ENCODE measurements at regions not wholly inside any gene's neighbourhood (a gene's known extent, or its start where the extent isn't known, plus 50 kb on each side); places are given as distances from the start of the nearest gene placed in this dataset.
"Not testable (repeated sequence)": the region's sequence is repeated elsewhere in the genome, so short reads cannot be mapped to it uniquely, and the experiment has no call there.

- no peak for DNase-seq
Observed at GRCh38 chrX:112991801-112992200, 151.2 kb upstream of the AMOT start.

- DNase-seq, result no peak
Observed at GRCh38 chrX:112979879-112980278, 139.2 kb upstream of the AMOT start.

GRCh38 chrX:112968351-112969133 lies 127.9 kb upstream of the AMOT start:
- no peak for DNase-seq

- no peak for DNase-seq
Observed at GRCh38 chrX:112967903-112968302, 127.3 kb upstream of the AMOT start.

GRCh38 chrX:112967341-112967740 lies 126.7 kb upstream of the AMOT start:
- no peak for DNase-seq

GRCh38 chrX:112961981-112962380 lies 121.3 kb upstream of the AMOT start:
- DNase-seq, result no peak

GRCh38 chrX:112947981-112948615 lies 107.5 kb upstream of the AMOT start:
- no peak for DNase-seq

- no peak for DNase-seq
Observed at GRCh38 chrX:112946227-112946626, 105.6 kb upstream of the AMOT start.

- no peak for DNase-seq
Observed at GRCh38 chrX:112945826-112946225, 105.2 kb upstream of the AMOT start.

- no peak for DNase-seq
Observed at GRCh38 chrX:112941209-112941837, 100.7 kb upstream of the AMOT start.

- DNase-seq, result no peak
Observed at GRCh38 chrX:112935029-112935428, 94.4 kb upstream of the AMOT start.

GRCh38 chrX:112931900-112932299 lies 91.3 kb upstream of the AMOT start:
- no peak for DNase-seq

- DNase-seq, result no peak
Observed at GRCh38 chrX:112931478-112931877, 90.8 kb upstream of the AMOT start.

- not testable (repeated sequence) for DNase-seq
Observed at GRCh38 chrX:112923381-112923780, 82.8 kb upstream of the AMOT start.

- no peak for DNase-seq
Observed at GRCh38 chrX:112913807-112914206, 73.2 kb upstream of the AMOT start.

- DNase-seq, result no peak
Observed at GRCh38 chrX:112910418-112910817, 69.8 kb upstream of the AMOT start.

- DNase-seq, result no peak
Observed at GRCh38 chrX:112901869-112902725, 61.5 kb upstream of the AMOT start.

- no peak for DNase-seq
Observed at GRCh38 chrX:112896051-112896450, 55.4 kb upstream of the AMOT start.

All from SHP77 treated with DMSO at 0.1 percent for 48 hours (cell line).